ENCODE measurements at regions not wholly inside any gene's neighbourhood (a gene's known extent, or its start where the extent isn't known, plus 50 kb on each side); places are given as distances from the start of the nearest gene placed in this dataset.

GRCh38 chr16:52076332-52076731 is 470.6 kb downstream of the TOX3 start:
- Histone ChIP-seq H3K9ac (replicated peaks; ENCODE audit: extremely low read depth, insufficient read depth, low read length) (no peak overlapping the region), H3K4me3 (replicated peaks in 1 of 3; ENCODE audit: insufficient read depth in 1 of 3, low read depth in 1 of 3, low read length in 3 of 3) (no peak overlapping the region), H3K79me2 (ENCODE audit: control insufficient read depth, insufficient read depth, low read length) (no peaks in the 10 kb centered on the region), H3K27me3 (ENCODE audit: control insufficient read depth in 2 of 2, insufficient read depth in 2 of 2, low read length in 2 of 2) (no peaks in the 10 kb centered on the region), H3K36me3 (ENCODE audit: control insufficient read depth in 2 of 2, extremely low read depth in 1 of 2, insufficient read depth in 2 of 2, low read length in 2 of 2) (no peaks in the 10 kb centered on the region), H3K9me3 (replicated peaks; ENCODE audit: control insufficient read depth, insufficient read depth, low read length) (peaks cover 3% of the 10 kb centered on the region), H3K4me2 (ENCODE audit: insufficient read depth, low read length) (no peak overlapping the region), H4K20me1 (replicated peaks; ENCODE audit: control insufficient read depth, extremely low read depth, insufficient read depth, low read length) (no peaks in the 10 kb centered on the region), H3K9me1 (replicated peaks; ENCODE audit: control insufficient read depth, extremely low read depth, insufficient read depth, low read length) (no peaks in the 10 kb centered on the region), H3K4me1 (ENCODE audit: control insufficient read depth, extremely low read depth, insufficient read depth, low read length) (no peaks in the 10 kb centered on the region), H3K27ac (ENCODE audit: insufficient read depth, low read depth, low read length) (no peak overlapping the region), H2AFZ (ENCODE audit: low read depth, low read length) (no peak overlapping the region)
- FAIRE-seq (no peak), DNase-seq (ENCODE audit: low read depth, low spot score) (no peak)
- CTCF ChIA-PET, result no interaction called here
- TF ChIP-seq MAX (IDR thresholded peaks at IDR 0.05; ENCODE audit: insufficient read depth, insufficient read length) (no peak), FOS (IDR thresholded peaks at IDR 0.05; ENCODE audit: borderline replicate concordance, insufficient read depth, low read length) (no peak), GATA2 (IDR thresholded peaks at IDR 0.05; ENCODE audit: insufficient read depth, insufficient read length, low read depth, low read length) (no peak), JUN (IDR thresholded peaks at IDR 0.05; ENCODE audit: borderline replicate concordance, insufficient read depth, insufficient read length, low read depth) (no peak), POLR2AphosphoS5 (IDR thresholded peaks at IDR 0.05; ENCODE audit: insufficient read depth, low read depth, low read length) (no peak), EZH2 (IDR thresholded peaks at IDR 0.05; ENCODE audit: borderline replicate concordance, low read depth, low read length, severe bottlenecking) (no peak), CTCF (IDR thresholded peaks at IDR 0.05; ENCODE audit: extremely low read depth in 1 of 2, insufficient read depth in 1 of 2, low read depth in 1 of 2, low read length in 2 of 2) (no peak), MYC (IDR thresholded peaks at IDR 0.05; ENCODE audit: low read depth, low read length) (no peak), POLR2A (IDR thresholded peaks at IDR 0.05; ENCODE audit: low read depth, low read length) (no peak)
- dilution Hi-C loops (cut with MboI; ENCODE audit: extremely low pct_ligation_motif_present, low sequenced_read_pairs) (no loop called here), intact Hi-C loops (cut with micrococcal nuclease) (no loop called here)
- no TSS peak for BruUV-seq (replicated peaks)
- POLR2A ChIA-PET, result no interaction called here

Data from endothelial cell of umbilical vein (primary cell).